NCI-H510A treated with DMSO at 0.1 percent for 48 hours (cell line): ENCODE measurements at regions not wholly inside any gene's neighbourhood (a gene's known extent, or its start where the extent isn't known, plus 50 kb on each side); places are given as distances from the start of the nearest gene placed in this dataset.

Experiments
- DNase-seq: peaks from one replicate; lab custom pipeline; 2025; lab: John Stamatoyannopoulos, UW

DNA sequence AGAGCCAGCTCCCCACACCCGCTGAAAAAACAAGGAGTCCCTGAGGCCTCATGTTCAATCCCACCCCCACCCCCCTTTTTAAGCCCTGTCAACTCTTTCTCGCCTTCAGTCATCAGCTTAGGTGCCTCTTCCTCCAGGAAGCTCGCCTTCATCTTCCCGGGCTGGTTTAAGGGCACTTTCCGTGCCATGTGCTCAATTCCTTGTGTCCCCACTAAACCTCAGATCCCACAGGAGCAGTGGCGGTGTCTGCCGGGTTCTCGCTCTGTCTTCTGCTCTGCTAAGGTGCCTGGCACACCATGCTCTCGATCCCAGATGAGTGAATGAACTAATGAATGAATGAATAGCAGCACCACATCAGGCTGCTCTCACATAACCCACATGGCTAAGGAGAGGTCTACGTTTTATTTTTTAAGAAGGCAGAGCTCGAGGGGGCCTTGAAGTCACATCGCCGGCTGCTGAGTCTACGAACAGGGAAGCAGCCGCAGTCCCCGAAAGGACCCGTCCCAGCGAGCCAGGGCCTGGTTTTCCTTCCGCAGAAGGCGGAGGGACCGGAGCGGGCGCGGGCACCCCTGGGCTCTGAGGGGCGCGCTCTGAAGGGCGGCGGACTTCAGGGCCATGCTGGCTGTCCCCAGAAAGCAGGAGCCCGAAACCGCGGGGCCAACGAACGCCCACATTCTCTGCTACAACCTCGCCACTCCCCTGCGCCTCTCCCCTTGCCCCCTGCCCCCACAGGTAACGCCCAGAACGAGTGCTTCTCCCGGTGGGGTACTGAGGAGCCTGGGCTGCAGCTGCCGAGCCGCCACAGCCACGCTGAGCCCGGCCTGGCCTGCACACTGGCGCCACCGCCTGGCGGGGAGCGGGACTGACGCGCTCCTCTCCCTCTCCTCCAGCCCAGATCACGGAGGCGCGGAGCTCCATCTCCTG lies 73.4 kb upstream of the KCNMA1 start:
- DNase-seq: peak; percentile 86

DNA sequence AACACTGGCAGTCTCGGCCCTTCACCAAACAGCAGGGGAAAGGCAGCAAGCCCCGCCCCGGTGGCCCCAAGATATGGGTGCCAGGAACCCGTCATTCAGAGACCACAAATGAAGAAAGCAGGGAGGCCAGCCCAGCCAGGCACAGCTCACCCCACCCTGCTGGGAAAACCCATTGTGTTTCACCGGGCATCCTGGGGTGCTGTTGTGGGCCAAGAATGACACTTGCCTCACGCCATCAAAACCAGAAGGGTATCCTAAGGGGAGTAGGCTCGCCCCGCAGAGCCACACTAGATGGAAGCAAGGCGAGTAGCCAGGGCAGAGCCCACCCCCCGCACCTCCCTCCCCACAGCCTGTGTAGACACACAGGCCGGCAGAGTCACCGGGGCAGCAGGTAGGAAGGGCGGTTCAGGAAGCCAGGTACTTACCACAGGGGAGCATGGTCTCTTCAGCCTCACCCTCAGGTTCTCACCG lies 72.5 kb upstream of the KCNMA1 start:
- DNase-seq: no peak

DNA sequence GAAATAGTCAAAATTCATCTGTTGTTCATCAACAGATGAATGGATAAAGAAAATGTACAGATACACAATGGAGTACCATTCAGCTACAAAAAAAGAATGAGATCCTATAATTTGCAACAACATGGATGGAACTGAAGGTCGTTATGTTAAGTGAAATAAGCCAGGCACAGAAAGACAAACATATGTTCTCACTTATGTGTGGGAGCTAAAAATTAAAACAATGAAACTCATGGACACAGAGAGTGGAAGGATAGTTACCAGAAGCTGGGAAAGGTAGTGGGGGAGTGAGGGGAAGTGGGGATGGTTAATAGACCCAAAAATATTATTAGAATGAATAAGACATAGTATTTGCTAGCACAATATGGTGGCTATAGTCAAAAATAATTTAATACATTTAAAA lies 70.0 kb upstream of the KCNMA1 start:
- DNase-seq: no peak

DNA sequence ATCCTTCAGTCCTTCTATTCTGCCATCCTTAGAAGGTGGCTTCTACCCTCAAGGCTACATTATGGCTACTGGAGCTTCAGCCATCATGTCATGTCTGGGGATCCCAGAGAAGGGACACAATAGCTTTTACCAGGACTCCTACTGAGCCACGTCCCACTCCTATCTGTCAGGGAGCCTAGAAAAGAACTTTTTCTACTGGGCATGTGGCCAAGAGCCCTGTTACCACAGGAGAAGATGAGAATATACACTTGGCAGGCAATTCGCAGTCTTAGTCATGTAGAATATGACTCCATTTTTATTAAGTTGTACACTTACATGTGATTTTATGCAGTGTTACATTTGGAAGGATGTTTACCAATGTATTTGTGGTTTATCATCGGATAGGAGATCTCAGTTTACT lies 64.6 kb upstream of the KCNMA1 start:
- no peak for DNase-seq

DNA sequence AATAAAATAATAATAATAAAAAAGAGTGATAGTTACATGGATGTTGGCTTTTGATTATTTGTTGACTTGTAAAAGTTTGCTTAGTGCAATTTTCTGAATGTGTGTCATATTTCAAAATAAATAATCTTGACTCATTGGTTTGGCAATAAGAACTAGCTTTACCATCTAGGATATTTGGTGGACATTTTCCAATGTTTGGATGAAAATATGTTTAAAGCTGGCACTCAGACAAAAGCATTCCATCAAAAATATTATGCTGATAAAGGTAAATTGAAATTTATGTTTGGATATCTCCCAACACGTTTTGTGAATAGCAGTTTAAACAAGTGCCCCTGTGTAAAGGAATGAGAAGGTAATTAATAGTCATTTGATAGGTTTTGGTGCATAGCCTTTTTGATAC lies 62.5 kb upstream of the KCNMA1 start:
- DNase-seq: no peak

DNA sequence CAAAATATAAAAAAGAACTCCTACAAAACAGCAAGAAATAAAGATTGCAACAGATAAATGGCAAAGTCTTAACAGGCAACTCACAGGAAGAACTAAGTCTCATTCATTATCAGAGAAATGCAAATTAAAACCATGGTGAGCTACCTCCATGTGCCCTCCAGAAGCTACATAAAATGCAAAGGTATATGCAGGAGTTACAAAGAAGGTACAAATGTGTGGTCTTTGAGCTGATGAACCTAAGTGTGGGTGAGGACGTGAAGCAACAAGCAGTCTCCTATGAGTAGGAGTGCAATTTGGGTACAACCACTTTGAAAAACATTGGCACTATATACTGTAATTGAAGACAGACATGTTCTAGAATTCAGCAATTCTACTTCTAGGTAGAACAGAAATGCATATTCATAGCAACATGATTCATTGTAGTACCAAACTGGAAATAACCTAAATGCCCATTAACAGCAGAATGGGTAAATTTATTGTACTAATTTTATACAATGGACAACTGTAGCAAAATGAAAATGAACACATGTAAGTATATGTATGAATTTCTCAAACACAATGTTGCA lies 61.6 kb upstream of the KCNMA1 start:
- no peak for DNase-seq

DNA sequence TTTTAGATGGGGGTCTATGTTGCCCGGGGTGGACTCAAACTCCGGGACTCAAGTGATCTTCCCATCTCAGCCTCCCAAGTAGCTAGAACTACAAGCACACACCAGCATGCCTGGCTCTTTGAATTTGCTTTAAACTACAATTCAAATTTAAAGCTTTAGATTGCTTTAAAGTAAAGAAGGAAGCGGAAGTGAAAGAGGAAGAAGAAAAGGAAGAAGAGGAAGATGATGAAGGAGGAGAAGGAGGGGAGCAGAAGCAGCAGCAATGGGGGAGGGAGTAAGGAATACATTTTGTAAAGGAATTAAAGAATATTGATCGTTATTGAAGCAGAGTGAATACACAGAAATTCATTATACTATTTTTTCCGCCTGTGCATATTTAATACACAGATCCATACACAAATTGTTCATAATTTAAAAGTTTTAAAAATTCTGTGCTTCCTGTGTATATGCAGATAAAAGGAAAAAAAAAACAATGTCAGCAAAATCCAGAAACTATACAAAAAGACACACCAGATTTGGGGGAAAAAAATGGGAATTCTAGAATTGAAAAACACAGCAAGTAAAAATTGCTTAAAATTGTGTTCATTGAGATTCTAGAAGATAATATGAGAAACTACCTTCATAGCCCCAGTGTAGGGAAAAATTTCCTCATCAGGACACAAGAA lies 60.8 kb upstream of the KCNMA1 start:
- no peak for DNase-seq

DNA sequence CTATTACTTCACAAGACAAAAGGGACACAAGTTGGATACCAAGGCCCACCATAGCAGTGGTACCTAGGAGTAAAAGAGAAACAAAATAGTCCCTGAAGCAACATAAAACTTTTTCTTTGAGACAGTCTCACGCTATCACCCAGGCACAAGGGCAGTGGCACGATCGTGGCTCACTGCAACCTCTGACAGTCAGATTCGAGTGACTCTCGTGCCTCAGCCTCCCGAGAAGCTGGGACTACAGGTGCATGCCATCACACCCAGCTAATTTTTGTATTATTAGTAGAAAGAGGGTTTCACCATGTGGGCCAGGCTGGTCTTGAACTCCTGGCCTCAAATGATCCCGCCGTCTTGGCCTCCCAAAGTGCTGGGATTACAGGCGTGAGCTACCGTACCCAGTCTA lies 59.0 kb upstream of the KCNMA1 start:
- no peak for DNase-seq

DNA sequence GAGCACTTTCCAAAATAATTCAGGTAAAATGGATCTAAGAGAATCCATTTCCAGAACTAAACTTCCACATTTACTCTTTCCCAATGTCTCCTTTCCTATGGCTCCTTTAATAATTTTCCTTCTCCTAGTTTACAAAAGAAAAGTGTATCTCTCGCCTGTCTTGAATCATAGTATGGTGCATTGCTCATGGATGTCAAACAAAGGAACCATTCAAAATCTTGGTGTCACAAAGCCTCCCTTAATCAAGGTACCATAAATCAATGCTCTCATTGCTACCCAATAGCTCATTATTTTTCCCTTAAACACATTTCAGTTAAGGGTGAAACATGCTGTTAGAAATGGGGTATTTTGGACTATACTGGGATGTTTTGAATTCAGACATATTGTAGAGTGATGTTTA lies 57.6 kb upstream of the KCNMA1 start:
- DNase-seq: no peak

DNA sequence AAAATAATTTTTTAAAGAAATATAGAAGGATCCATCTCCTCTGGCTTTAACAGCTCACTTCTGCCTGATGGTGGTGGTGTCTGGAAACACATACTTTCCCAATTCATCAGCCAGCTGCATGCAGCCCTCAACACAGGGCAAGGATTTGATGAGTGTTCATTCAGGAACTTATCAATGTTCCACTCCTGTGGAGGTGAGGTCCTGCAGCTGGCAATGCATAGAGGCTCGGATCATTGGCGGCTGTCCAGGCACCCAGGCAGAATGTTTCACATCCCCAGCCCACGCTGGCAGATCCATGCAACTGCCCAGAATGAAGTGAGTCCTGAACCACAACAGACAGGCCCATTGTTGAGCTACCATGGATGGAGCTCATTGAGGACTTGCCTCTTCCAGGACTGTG lies 55.2 kb upstream of the KCNMA1 start:
- no peak for DNase-seq

DNA sequence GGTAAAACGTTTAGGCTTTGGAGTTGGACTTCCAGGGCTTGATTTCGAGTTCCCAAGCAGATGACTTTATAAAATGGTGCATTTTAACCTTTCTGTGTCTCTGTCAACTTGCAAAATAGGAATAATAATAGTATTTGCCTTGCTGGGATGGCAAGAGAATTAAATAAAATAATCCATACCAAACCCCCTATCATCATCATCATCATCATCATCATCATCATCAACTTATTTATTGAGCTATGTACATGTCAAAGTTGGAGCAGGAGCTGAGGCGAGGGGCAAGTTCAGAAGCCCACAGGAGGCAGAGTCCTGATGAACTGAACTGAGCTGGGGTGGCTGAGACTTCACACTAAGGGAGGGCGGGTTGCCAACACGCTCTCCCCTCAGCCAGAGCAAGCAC lies 51.7 kb upstream of the KCNMA1 start:
- no peak for DNase-seq

DNA sequence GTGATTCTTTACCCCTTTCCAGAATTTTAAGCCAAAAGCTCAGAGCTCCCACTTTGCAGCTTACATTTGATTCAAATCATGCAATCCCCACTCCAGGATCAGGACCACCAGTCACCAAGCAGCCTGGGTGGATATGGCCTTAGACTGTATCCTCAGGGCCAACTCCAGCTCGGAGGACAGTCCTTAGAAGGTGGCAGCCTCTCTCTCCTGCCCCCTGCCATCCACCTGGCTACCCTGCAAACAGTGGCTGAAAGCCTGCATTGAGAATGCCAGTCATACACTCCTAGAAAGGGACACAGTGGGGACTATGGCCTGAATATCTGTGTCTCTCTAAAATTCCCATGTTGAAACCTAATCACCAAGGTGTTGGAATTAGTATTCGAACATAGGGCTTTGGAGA lies 50.0 kb upstream of the KCNMA1 start:
- no peak for DNase-seq
